ENCODE measurements at regions not wholly inside any gene's neighbourhood (a gene's known extent, or its start where the extent isn't known, plus 50 kb on each side); places are given as distances from the start of the nearest gene placed in this dataset.

GRCh38 chr18:41266204-41266603, 688.8 kb upstream of the PIK3C3 start:
- DNase-seq (ENCODE audit: unreplicated experiment): no peak
- POLR2A ChIA-PET: no interaction called here
- intact Hi-C loops (cut with micrococcal nuclease): no loop called here
- peaks cover 6% of the 10 kb centered on the region for H3K4me1 Mint-ChIP-seq (ENCODE audit: insufficient read depth, unreplicated experiment)
- no peaks in the 10 kb centered on the region for H3K36me3 Mint-ChIP-seq (ENCODE audit: insufficient read depth, unreplicated experiment)
- H3K27ac Mint-ChIP-seq (ENCODE audit: low read depth, unreplicated experiment): no peak overlapping the region
- no peaks in the 10 kb centered on the region for H3K27me3 Mint-ChIP-seq (ENCODE audit: insufficient read depth, unreplicated experiment)
- H3K9me3 Mint-ChIP-seq (ENCODE audit: unreplicated experiment): peaks cover 5% of the 10 kb centered on the region
- TF ChIP-seq CTCF (IDR thresholded peaks at IDR 0.05; ENCODE audit: unreplicated experiment): no peak
- no peak overlapping the region for H3K4me3 Mint-ChIP-seq (ENCODE audit: unreplicated experiment)
- BruUV-seq (replicated peaks): no TSS peak
- CTCF ChIA-PET: interaction anchor here (0.5 kb wide), 2 partner anchors 154 to 633 kb away, joined by 3 read pairs; no protein-coding TSS in a partner anchor

- Mint-ChIP-seq H3K27ac (ENCODE audit: low read depth, unreplicated experiment) (no peak overlapping the region), H3K36me3 (ENCODE audit: insufficient read depth, unreplicated experiment) (no peaks in the 10 kb centered on the region), H3K9me3 (ENCODE audit: unreplicated experiment) (peaks cover 5% of the 10 kb centered on the region), H3K27me3 (ENCODE audit: insufficient read depth, unreplicated experiment) (no peaks in the 10 kb centered on the region), H3K4me3 (ENCODE audit: unreplicated experiment) (no peak overlapping the region), H3K4me1 (ENCODE audit: insufficient read depth, unreplicated experiment) (peaks cover 6% of the 10 kb centered on the region)
- DNase-seq (ENCODE audit: unreplicated experiment): no peak
- TF ChIP-seq CTCF (IDR thresholded peaks at IDR 0.05; ENCODE audit: unreplicated experiment): no peak
- intact Hi-C loops (cut with micrococcal nuclease): no loop called here
- CTCF ChIA-PET: interaction anchor here (0.9 kb wide), 1 partner anchor 76 kb away, joined by 3 read pairs; no protein-coding TSS in a partner anchor
- BruUV-seq (replicated peaks): no TSS peak
- POLR2A ChIA-PET: no interaction called here
Observed at GRCh38 chr18:41265047-41265446, 690.0 kb upstream of the PIK3C3 start.

- Mint-ChIP-seq H3K4me3 (ENCODE audit: unreplicated experiment) (no peak overlapping the region), H3K27ac (ENCODE audit: low read depth, unreplicated experiment) (no peak overlapping the region), H3K9me3 (ENCODE audit: unreplicated experiment) (peaks cover 5% of the 10 kb centered on the region), H3K4me1 (ENCODE audit: insufficient read depth, unreplicated experiment) (peaks cover 6% of the 10 kb centered on the region), H3K27me3 (ENCODE audit: insufficient read depth, unreplicated experiment) (no peaks in the 10 kb centered on the region), H3K36me3 (ENCODE audit: insufficient read depth, unreplicated experiment) (no peaks in the 10 kb centered on the region)
- ChIA-PET CTCF (interaction anchor here (0.5 kb wide), 1 partner anchor 491 kb away, joined by 3 read pairs; no protein-coding TSS in a partner anchor), POLR2A (interaction anchor here (1.0 kb wide), 1 partner anchor 10 kb away, joined by 4 read pairs; no protein-coding TSS in a partner anchor)
- TF ChIP-seq CTCF (IDR thresholded peaks at IDR 0.05; ENCODE audit: unreplicated experiment): no peak
- no TSS peak for BruUV-seq (replicated peaks)
- intact Hi-C loops (cut with micrococcal nuclease): no loop called here
- no peak for DNase-seq (ENCODE audit: unreplicated experiment)
Observed at GRCh38 chr18:41263956-41264355, 691.1 kb upstream of the PIK3C3 start.

GRCh38 chr18:41262688-41263087, 692.3 kb upstream of the PIK3C3 start:
- TF ChIP-seq CTCF (IDR thresholded peaks at IDR 0.05; ENCODE audit: unreplicated experiment): no peak
- H3K4me1 Mint-ChIP-seq (ENCODE audit: insufficient read depth, unreplicated experiment): peaks cover 6% of the 10 kb centered on the region
- no peak overlapping the region for H3K27ac Mint-ChIP-seq (ENCODE audit: low read depth, unreplicated experiment)
- no peaks in the 10 kb centered on the region for H3K27me3 Mint-ChIP-seq (ENCODE audit: insufficient read depth, unreplicated experiment)
- H3K4me3 Mint-ChIP-seq (ENCODE audit: unreplicated experiment): no peak overlapping the region
- ChIA-PET POLR2A (no interaction called here), CTCF (no interaction called here)
- H3K9me3 Mint-ChIP-seq (ENCODE audit: unreplicated experiment): peaks cover 5% of the 10 kb centered on the region
- DNase-seq (ENCODE audit: unreplicated experiment): no peak
- no TSS peak for BruUV-seq (replicated peaks)
- H3K36me3 Mint-ChIP-seq (ENCODE audit: insufficient read depth, unreplicated experiment): no peaks in the 10 kb centered on the region
- intact Hi-C loops (cut with micrococcal nuclease): no loop called here

Measured in MCF 10A (cell line).